HEK293T (cell line): ENCODE measurements at regions not wholly inside any gene's neighbourhood (a gene's known extent, or its start where the extent isn't known, plus 50 kb on each side); places are given as distances from the start of the nearest gene placed in this dataset.
"Not testable (repeated sequence)": the region's sequence is repeated elsewhere in the genome, so short reads cannot be mapped to it uniquely, and the experiment has no call there.

Experiments
- ARNT ChIP-seq: fragments of 450-650 bp; IDR thresholded peaks from 2 replicates; pipeline ENCODE4 v1.6.1; 2017; ENCODE audit warnings: mild to moderate bottlenecking
- BHLHE40 ChIP-seq: fragments of 450-650 bp; IDR thresholded peaks from 2 replicates; pipeline ENCODE4 v1.6.1; 2016; ENCODE audit warnings: mild to moderate bottlenecking, moderate library complexity, borderline replicate concordance
- CTBP1 ChIP-seq: fragments of 450-650 bp; IDR thresholded peaks from 2 replicates; pipeline ENCODE4 v1.6.1; 2016; ENCODE audit warnings: borderline replicate concordance
- ELF4 ChIP-seq: fragments of 450-650 bp; IDR thresholded peaks from 2 replicates; pipeline ENCODE4 v1.6.1; 2017; ENCODE audit warnings: antibody characterized with exemption
- FOXA1 ChIP-seq: fragments of 450-650 bp; IDR thresholded peaks from 2 replicates; pipeline ENCODE4 v1.6.1; 2016; ENCODE audit warnings: mild to moderate bottlenecking
- FOXK2 ChIP-seq: fragments of 450-650 bp; IDR thresholded peaks from 2 replicates; pipeline ENCODE4 v1.6.1; 2016; ENCODE audit warnings: mild to moderate bottlenecking
- FOXM1 ChIP-seq: fragments of 450-650 bp; IDR thresholded peaks from 2 replicates; pipeline ENCODE4 v1.6.1; 2017; ENCODE audit warnings: mild to moderate bottlenecking, borderline replicate concordance
- LEF1 ChIP-seq: fragments of 450-650 bp; IDR thresholded peaks from 2 replicates; pipeline ENCODE4 v1.6.1; 2017; ENCODE audit warnings: mild to moderate bottlenecking, borderline replicate concordance
- NFRKB ChIP-seq: fragments of 450-650 bp; IDR thresholded peaks from 2 replicates; pipeline ENCODE4 v1.6.1; 2016; ENCODE audit warnings: mild to moderate bottlenecking, moderate library complexity
- PKNOX1 ChIP-seq: fragments of 450-650 bp; IDR thresholded peaks from 2 replicates; pipeline ENCODE4 v1.6.1; 2016
- SP1 ChIP-seq: fragments of 450-650 bp; IDR thresholded peaks from 2 replicates; pipeline ENCODE4 v1.6.1; 2017
- SUZ12 ChIP-seq: fragments of 450-650 bp; IDR thresholded peaks from 2 replicates; pipeline ENCODE4 v1.6.1; 2016; ENCODE audit warnings: mild to moderate bottlenecking
- TARDBP ChIP-seq: fragments of 450-650 bp; IDR thresholded peaks from 2 replicates; pipeline ENCODE4 v1.6.1; 2016

DNA sequence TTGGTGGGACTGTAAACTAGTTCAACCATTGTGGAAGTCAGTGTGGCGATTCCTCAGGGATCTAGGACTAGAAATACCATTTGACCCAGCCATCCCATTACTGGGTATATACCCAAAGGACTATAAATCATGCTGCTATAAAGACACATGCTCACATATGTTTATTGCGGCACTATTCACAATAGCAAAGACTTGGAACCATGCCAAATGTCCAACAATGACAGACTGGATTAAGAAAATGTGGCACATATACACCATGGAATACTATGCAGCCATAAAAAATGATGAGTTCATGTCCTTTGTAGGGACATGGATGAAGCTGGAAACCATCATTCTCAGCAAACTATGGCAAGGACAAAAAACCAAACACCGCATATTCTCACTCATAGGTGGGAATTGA lies 370.4 kb downstream of the DLEU7 start:
- TF ChIP-seq FOXA1, BHLHE40, NFRKB, SUZ12, FOXK2, CTBP1, FOXM1, ELF4, LEF1, ARNT, SP1, TARDBP, PKNOX1: not testable (repeated sequence)
